ENCODE measurements at regions not wholly inside any gene's neighbourhood (a gene's known extent, or its start where the extent isn't known, plus 50 kb on each side); places are given as distances from the start of the nearest gene placed in this dataset.
"Not testable (repeated sequence)": the region's sequence is repeated elsewhere in the genome, so short reads cannot be mapped to it uniquely, and the experiment has no call there.

DNA sequence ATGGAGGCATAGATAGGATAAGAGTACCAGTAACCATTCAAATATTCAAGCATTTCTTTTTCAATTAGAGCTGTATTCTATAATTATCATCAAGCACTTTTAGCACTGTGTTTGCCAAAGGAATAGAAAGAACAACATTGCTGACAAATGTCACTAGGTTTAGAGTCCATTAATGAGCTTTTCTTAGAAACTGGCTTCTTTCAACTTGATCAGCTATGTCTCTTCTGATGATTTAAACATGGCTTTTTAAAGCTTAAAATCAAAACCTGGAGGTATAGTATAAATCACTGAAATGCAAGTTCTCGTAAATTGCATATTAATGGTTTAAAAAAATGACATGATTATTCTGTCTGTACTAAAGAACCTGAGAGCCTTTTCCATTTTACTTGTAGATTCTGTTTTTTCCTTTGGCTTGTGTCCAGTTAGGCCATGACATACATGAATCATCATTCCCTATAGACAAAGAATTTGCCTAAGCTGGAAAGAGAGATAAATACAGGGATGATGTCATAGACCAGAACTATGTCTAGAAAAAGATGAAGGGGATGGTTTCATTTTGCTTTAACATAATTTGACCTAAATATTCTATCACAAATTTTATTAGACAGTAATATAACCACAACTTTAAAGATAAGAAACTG, 340.1 kb upstream of the CTSO start:
- no peak for DNase-seq (ENCODE audit: low spot score in 2 of 2)
- Histone ChIP-seq H3K9me3 (no peaks in the 10 kb centered on the region), H3K36me3 (no peaks in the 10 kb centered on the region), H3K27ac (no peak overlapping the region), H3K27me3 (no peaks in the 10 kb centered on the region), H3K4me1 (no peaks in the 10 kb centered on the region), H3K4me3 (no peak overlapping the region)
- 79 to 81% methylated on average over 1 of the region's 1 CpG for WGBS, 2 donors
- TF ChIP-seq CTCF (IDR thresholded peaks at IDR 0.05) = no peak
- no peak for TF ChIP-seq EP300 (IDR thresholded peaks at IDR 0.05)
- TF ChIP-seq POLR2A (IDR thresholded peaks at IDR 0.05) = no peak

GRCh38 chr4:156291317-156291716, 337.7 kb upstream of the CTSO start:
- H3K9me3 ChIP-seq = no peaks in the 10 kb centered on the region
- no peak for DNase-seq (ENCODE audit: low spot score in 2 of 2)
- H3K27ac ChIP-seq = no peak overlapping the region
- H3K4me1 ChIP-seq = no peaks in the 10 kb centered on the region
- TF ChIP-seq POLR2A (IDR thresholded peaks at IDR 0.05) (no peak), EP300 (IDR thresholded peaks at IDR 0.05) (no peak), CTCF (IDR thresholded peaks at IDR 0.05) (no peak)
- 9 to 17% methylated on average over 1 of the region's 1 CpG for WGBS, 2 donors
- no peaks in the 10 kb centered on the region for H3K36me3 ChIP-seq
- no peak overlapping the region for H3K4me3 ChIP-seq
- H3K27me3 ChIP-seq = no peaks in the 10 kb centered on the region

DNA sequence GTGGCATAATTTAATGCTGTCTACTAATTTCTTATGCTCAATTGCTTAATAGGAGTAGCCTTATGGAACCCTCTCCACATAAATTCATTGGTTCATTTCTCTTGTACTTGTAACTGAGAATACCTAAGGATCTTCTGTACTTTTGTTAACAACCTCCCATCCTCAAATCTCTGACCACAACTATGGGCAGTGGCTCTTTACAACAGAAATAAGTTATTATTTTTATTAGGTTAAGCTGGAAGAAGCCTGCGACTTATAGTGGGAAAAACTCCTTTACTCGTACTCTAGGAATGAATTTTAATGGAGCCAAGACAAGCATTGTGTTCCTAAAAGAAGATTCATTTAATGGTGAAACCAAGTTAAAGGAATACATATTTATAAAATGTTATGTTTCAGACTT, 337.1 kb upstream of the CTSO start:
- WGBS, 2 donors = 34 to 40% methylated on average over 2 of the region's 2 CpGs
- Histone ChIP-seq H3K4me3 (no peak overlapping the region), H3K9me3 (no peaks in the 10 kb centered on the region), H3K4me1 (no peaks in the 10 kb centered on the region), H3K27me3 (no peaks in the 10 kb centered on the region), H3K27ac (no peak overlapping the region), H3K36me3 (no peaks in the 10 kb centered on the region)
- TF ChIP-seq EP300 (IDR thresholded peaks at IDR 0.05) (no peak), CTCF (IDR thresholded peaks at IDR 0.05) (no peak), POLR2A (IDR thresholded peaks at IDR 0.05) (no peak)
- DNase-seq (ENCODE audit: low spot score in 2 of 2) = no peak

DNA sequence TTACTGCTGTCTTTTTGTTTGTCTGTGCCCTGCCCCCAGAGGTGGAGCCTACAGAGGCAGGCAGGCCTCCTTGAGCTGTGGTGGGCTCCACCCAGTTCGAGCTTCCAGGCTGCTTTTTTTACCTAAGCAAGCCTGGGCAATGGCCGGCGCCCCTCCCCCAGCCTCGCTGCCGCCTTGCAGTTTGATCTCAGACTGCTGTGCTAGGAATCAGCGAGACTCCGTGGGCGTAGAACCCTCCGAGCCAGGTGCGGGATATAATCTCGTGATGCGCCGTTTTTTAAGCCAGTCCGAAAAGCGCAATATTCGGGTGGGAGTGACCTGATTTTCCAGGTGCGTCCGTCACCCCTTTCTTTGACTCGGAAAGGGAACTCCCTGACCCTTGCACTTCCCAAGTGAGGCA, 336.4 kb upstream of the CTSO start:
- H3K27ac ChIP-seq; H3K4me3 ChIP-seq; H3K4me1 ChIP-seq; H3K9me3 ChIP-seq; DNase-seq (ENCODE audit: low spot score in 2 of 2); H3K27me3 ChIP-seq; H3K36me3 ChIP-seq: not testable (repeated sequence)
- WGBS, 2 donors = 94 to 97% methylated on average over 10 to 18 of the region's 19 CpGs

- no peaks in the 10 kb centered on the region for H3K27me3 ChIP-seq
- no peak overlapping the region for H3K4me3 ChIP-seq
- TF ChIP-seq EP300 (IDR thresholded peaks at IDR 0.05) (no peak), POLR2A (IDR thresholded peaks at IDR 0.05) (no peak), CTCF (IDR thresholded peaks at IDR 0.05) (no peak)
- no peaks in the 10 kb centered on the region for H3K36me3 ChIP-seq
- no peaks in the 10 kb centered on the region for H3K9me3 ChIP-seq
- H3K4me1 ChIP-seq = no peaks in the 10 kb centered on the region
- no peak overlapping the region for H3K27ac ChIP-seq
- DNase-seq (ENCODE audit: low spot score in 2 of 2) = no peak
- WGBS, 2 donors = 78 to 85% methylated on average over 3 of the region's 3 CpGs
These were observed 327.0 kb upstream of the CTSO start for GRCh38 chr4:156280686-156281085.

GRCh38 chr4:156265407-156265806, 311.7 kb upstream of the CTSO start:
- DNase-seq (ENCODE audit: low spot score in 2 of 2) = no peak
- Histone ChIP-seq H3K36me3 (no peaks in the 10 kb centered on the region), H3K27ac (no peak overlapping the region), H3K4me3 (no peak overlapping the region), H3K9me3 (no peaks in the 10 kb centered on the region), H3K27me3 (no peaks in the 10 kb centered on the region), H3K4me1 (no peaks in the 10 kb centered on the region)
- no peak for TF ChIP-seq EP300 (IDR thresholded peaks at IDR 0.05)
